ENCODE measurements at regions not wholly inside any gene's neighbourhood (a gene's known extent, or its start where the extent isn't known, plus 50 kb on each side); places are given as distances from the start of the nearest gene placed in this dataset.

- TF ChIP-seq CTCF (IDR thresholded peaks at IDR 0.05 in 2 of 3, conservative IDR thresholded peaks at IDR 0.05 in 1 of 3; ENCODE audit: insufficient read depth in 2 of 3, low read depth in 1 of 3, low read length in 3 of 3): no peak
- TF ChIP-seq ZNF696 (CRISPR knock-in tag; conservative IDR thresholded peaks at IDR 0.05): no peak
- TF ChIP-seq TRIM24 (IDR thresholded peaks at IDR 0.05): no peak
- TF ChIP-seq CREB5 (CRISPR knock-in tag; IDR thresholded peaks at IDR 0.05): no peak
- TF ChIP-seq PHF8 (IDR thresholded peaks at IDR 0.05; ENCODE audit: borderline replicate concordance, low read length): no peak
- no peak for TF ChIP-seq KDM1A (IDR thresholded peaks at IDR 0.05)
Measured at GRCh38 chr3:55373423-55373822, 113.7 kb downstream of the WNT5A start.
